ENCODE measurements at regions not wholly inside any gene's neighbourhood (a gene's known extent, or its start where the extent isn't known, plus 50 kb on each side); places are given as distances from the start of the nearest gene placed in this dataset.
"Not testable (repeated sequence)": the region's sequence is repeated elsewhere in the genome, so short reads cannot be mapped to it uniquely, and the experiment has no call there.

- H3K4me1 ChIP-seq (ENCODE audit: control insufficient read depth in 1 of 2, insufficient read depth in 2 of 2, low read length in 2 of 2); H3K4me3 ChIP-seq (ENCODE audit: low read depth in 1 of 2, low read length in 2 of 2); H3K9me3 ChIP-seq (ENCODE audit: control insufficient read depth in 1 of 2, low read length in 2 of 2); H3K36me3 ChIP-seq (ENCODE audit: control insufficient read depth in 1 of 2, insufficient read depth in 2 of 2, low read length in 2 of 2); H3K27ac ChIP-seq (ENCODE audit: low read length); H3K27me3 ChIP-seq (ENCODE audit: low read depth, low read length): not testable (repeated sequence)
These were observed 199.3 kb downstream of the MATN1 start for GRCh38 chr1:30524025-30524555.

- H3K27me3 ChIP-seq (ENCODE audit: low read depth, low read length): peaks cover 2% of the 10 kb centered on the region
- no peak overlapping the region for H3K4me3 ChIP-seq (ENCODE audit: low read depth in 1 of 2, low read length in 2 of 2)
- no peak overlapping the region for H3K27ac ChIP-seq (ENCODE audit: low read length)
- H3K4me1 ChIP-seq (ENCODE audit: control insufficient read depth in 1 of 2, insufficient read depth in 2 of 2, low read length in 2 of 2): peaks cover 0 to 7% of the 10 kb centered on the region in 2 donors
- H3K36me3 ChIP-seq (ENCODE audit: control insufficient read depth in 1 of 2, insufficient read depth in 2 of 2, low read length in 2 of 2): no peaks in the 10 kb centered on the region
- H3K9me3 ChIP-seq (ENCODE audit: control insufficient read depth in 1 of 2, low read length in 2 of 2): no peaks in the 10 kb centered on the region
These were observed 200.0 kb downstream of the MATN1 start for GRCh38 chr1:30523055-30524020.

GRCh38 chr1:30522031-30523004 lies 201.1 kb downstream of the MATN1 start:
- no peaks in the 10 kb centered on the region for H3K9me3 ChIP-seq (ENCODE audit: control insufficient read depth in 1 of 2, low read length in 2 of 2)
- peaks cover 0 to 7% of the 10 kb centered on the region in 2 donors for H3K4me1 ChIP-seq (ENCODE audit: control insufficient read depth in 1 of 2, insufficient read depth in 2 of 2, low read length in 2 of 2)
- H3K36me3 ChIP-seq (ENCODE audit: control insufficient read depth in 1 of 2, insufficient read depth in 2 of 2, low read length in 2 of 2): no peaks in the 10 kb centered on the region
- H3K4me3 ChIP-seq (ENCODE audit: low read depth in 1 of 2, low read length in 2 of 2): no peak overlapping the region
- H3K27ac ChIP-seq (ENCODE audit: low read length): no peak overlapping the region
- H3K27me3 ChIP-seq (ENCODE audit: low read depth, low read length): peaks cover 2% of the 10 kb centered on the region

GRCh38 chr1:30521261-30521865 lies 202.0 kb downstream of the MATN1 start:
- Histone ChIP-seq H3K9me3 (ENCODE audit: control insufficient read depth in 1 of 2, low read length in 2 of 2) (no peaks in the 10 kb centered on the region), H3K27me3 (ENCODE audit: low read depth, low read length) (peaks cover 2% of the 10 kb centered on the region), H3K4me3 (ENCODE audit: low read depth in 1 of 2, low read length in 2 of 2) (no peak overlapping the region), H3K27ac (ENCODE audit: low read length) (no peak overlapping the region), H3K36me3 (ENCODE audit: control insufficient read depth in 1 of 2, insufficient read depth in 2 of 2, low read length in 2 of 2) (no peaks in the 10 kb centered on the region), H3K4me1 (ENCODE audit: control insufficient read depth in 1 of 2, insufficient read depth in 2 of 2, low read length in 2 of 2) (peaks cover 0 to 5% of the 10 kb centered on the region in 2 donors)

- H3K4me1 ChIP-seq (ENCODE audit: control insufficient read depth in 1 of 2, insufficient read depth in 2 of 2, low read length in 2 of 2): no peaks in the 10 kb centered on the region
- peaks cover 2% of the 10 kb centered on the region for H3K27me3 ChIP-seq (ENCODE audit: low read depth, low read length)
- no peak overlapping the region for H3K4me3 ChIP-seq (ENCODE audit: low read depth in 1 of 2, low read length in 2 of 2)
- no peaks in the 10 kb centered on the region for H3K36me3 ChIP-seq (ENCODE audit: control insufficient read depth in 1 of 2, insufficient read depth in 2 of 2, low read length in 2 of 2)
- no peak overlapping the region for H3K27ac ChIP-seq (ENCODE audit: low read length)
- H3K9me3 ChIP-seq (ENCODE audit: control insufficient read depth in 1 of 2, low read length in 2 of 2): no peaks in the 10 kb centered on the region
These were observed 202.9 kb downstream of the MATN1 start for GRCh38 chr1:30520476-30520875.

- H3K27ac ChIP-seq (ENCODE audit: low read length): no peak overlapping the region
- H3K27me3 ChIP-seq (ENCODE audit: low read depth, low read length): peaks cover 2% of the 10 kb centered on the region
- H3K4me1 ChIP-seq (ENCODE audit: control insufficient read depth in 1 of 2, insufficient read depth in 2 of 2, low read length in 2 of 2): no peaks in the 10 kb centered on the region
- no peaks in the 10 kb centered on the region for H3K9me3 ChIP-seq (ENCODE audit: control insufficient read depth in 1 of 2, low read length in 2 of 2)
- H3K4me3 ChIP-seq (ENCODE audit: low read depth in 1 of 2, low read length in 2 of 2): no peak overlapping the region
- H3K36me3 ChIP-seq (ENCODE audit: control insufficient read depth in 1 of 2, insufficient read depth in 2 of 2, low read length in 2 of 2): no peaks in the 10 kb centered on the region
These were observed 204.1 kb downstream of the MATN1 start for GRCh38 chr1:30519201-30519763.

- Histone ChIP-seq H3K27ac (ENCODE audit: low read length) (no peak overlapping the region), H3K4me3 (ENCODE audit: low read depth in 1 of 2, low read length in 2 of 2) (no peak overlapping the region), H3K9me3 (ENCODE audit: control insufficient read depth in 1 of 2, low read length in 2 of 2) (no peaks in the 10 kb centered on the region), H3K4me1 (ENCODE audit: control insufficient read depth in 1 of 2, insufficient read depth in 2 of 2, low read length in 2 of 2) (no peaks in the 10 kb centered on the region), H3K27me3 (ENCODE audit: low read depth, low read length) (peaks cover 2% of the 10 kb centered on the region), H3K36me3 (ENCODE audit: control insufficient read depth in 1 of 2, insufficient read depth in 2 of 2, low read length in 2 of 2) (no peaks in the 10 kb centered on the region)
These were observed 204.7 kb downstream of the MATN1 start for GRCh38 chr1:30518696-30519095.

GRCh38 chr1:30518186-30518585 lies 205.2 kb downstream of the MATN1 start:
- Histone ChIP-seq H3K4me3 (ENCODE audit: low read depth in 1 of 2, low read length in 2 of 2) (no peak overlapping the region), H3K27me3 (ENCODE audit: low read depth, low read length) (peaks cover 2% of the 10 kb centered on the region), H3K4me1 (ENCODE audit: control insufficient read depth in 1 of 2, insufficient read depth in 2 of 2, low read length in 2 of 2) (no peaks in the 10 kb centered on the region), H3K9me3 (ENCODE audit: control insufficient read depth in 1 of 2, low read length in 2 of 2) (no peaks in the 10 kb centered on the region), H3K36me3 (ENCODE audit: control insufficient read depth in 1 of 2, insufficient read depth in 2 of 2, low read length in 2 of 2) (no peaks in the 10 kb centered on the region), H3K27ac (ENCODE audit: low read length) (no peak overlapping the region)

- H3K27ac ChIP-seq (ENCODE audit: low read length); H3K4me1 ChIP-seq (ENCODE audit: control insufficient read depth in 1 of 2, insufficient read depth in 2 of 2, low read length in 2 of 2); H3K36me3 ChIP-seq (ENCODE audit: control insufficient read depth in 1 of 2, insufficient read depth in 2 of 2, low read length in 2 of 2); H3K9me3 ChIP-seq (ENCODE audit: control insufficient read depth in 1 of 2, low read length in 2 of 2); H3K4me3 ChIP-seq (ENCODE audit: low read depth in 1 of 2, low read length in 2 of 2); H3K27me3 ChIP-seq (ENCODE audit: low read depth, low read length): not testable (repeated sequence)
These were observed 205.7 kb downstream of the MATN1 start for GRCh38 chr1:30517666-30518065.

GRCh38 chr1:30517241-30517640 lies 206.1 kb downstream of the MATN1 start:
- not testable (repeated sequence) for H3K27me3 ChIP-seq (ENCODE audit: low read depth, low read length)

More at GRCh38 chr1:30517241-30517640, 206.1 kb downstream of the MATN1 start:
- H3K4me1 ChIP-seq (ENCODE audit: control insufficient read depth in 1 of 2, insufficient read depth in 2 of 2, low read length in 2 of 2); H3K9me3 ChIP-seq (ENCODE audit: control insufficient read depth in 1 of 2, low read length in 2 of 2); H3K27ac ChIP-seq (ENCODE audit: low read length); H3K36me3 ChIP-seq (ENCODE audit: control insufficient read depth in 1 of 2, insufficient read depth in 2 of 2, low read length in 2 of 2); H3K4me3 ChIP-seq (ENCODE audit: low read depth in 1 of 2, low read length in 2 of 2): not testable (repeated sequence)
